Hypothalamus (tissue), 51 donors: ENCODE measurements at regions not wholly inside any gene's neighbourhood (a gene's known extent, or its start where the extent isn't known, plus 50 kb on each side); places are given as distances from the start of the nearest gene placed in this dataset.
"Not testable (repeated sequence)": the region's sequence is repeated elsewhere in the genome, so short reads cannot be mapped to it uniquely, and the experiment has no call there.

Source experiments
- DNase-seq, 51 donors: peaks; one replicate each; lab custom pipeline; 2025; lab: John Stamatoyannopoulos, UW

DNA sequence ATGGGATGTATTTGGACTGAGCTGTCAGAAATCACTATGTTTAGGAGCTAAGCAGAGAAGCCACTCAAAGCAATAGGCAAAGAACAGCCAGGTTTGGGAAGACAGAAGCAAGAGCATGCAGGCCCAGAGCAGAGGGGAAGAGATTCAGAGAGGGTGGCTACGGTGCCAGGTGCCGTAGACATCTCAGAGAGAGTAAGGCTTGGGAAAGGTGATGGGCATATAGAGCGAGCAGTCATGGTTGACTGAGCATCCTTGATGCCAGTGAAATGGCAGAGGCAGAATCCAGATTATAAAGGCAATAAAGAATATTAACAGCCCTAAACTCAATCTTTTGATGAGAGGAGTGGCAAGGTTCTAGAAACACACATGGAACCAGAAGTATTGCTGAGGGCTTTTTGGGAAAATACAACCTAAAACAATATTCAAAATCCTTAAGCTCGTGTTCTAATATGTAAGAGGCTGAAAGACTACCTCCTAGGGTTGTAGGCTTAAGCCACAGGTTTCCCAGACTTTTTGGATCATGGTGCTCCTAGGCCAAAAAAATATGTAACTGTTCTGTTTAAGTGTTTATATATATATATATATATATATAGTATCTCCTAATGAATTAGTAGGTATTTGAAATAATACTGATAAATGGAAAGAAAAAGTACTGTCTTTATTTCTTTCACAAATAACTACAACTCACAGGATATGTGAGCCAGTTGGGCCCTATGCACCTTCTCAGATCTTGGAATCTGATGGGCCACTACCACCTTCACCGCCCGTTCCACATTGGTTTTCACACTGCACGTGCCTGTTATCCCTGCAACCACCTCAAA is 113.3 kb downstream of the MYCN start:
- DNase-seq: no peak

DNA sequence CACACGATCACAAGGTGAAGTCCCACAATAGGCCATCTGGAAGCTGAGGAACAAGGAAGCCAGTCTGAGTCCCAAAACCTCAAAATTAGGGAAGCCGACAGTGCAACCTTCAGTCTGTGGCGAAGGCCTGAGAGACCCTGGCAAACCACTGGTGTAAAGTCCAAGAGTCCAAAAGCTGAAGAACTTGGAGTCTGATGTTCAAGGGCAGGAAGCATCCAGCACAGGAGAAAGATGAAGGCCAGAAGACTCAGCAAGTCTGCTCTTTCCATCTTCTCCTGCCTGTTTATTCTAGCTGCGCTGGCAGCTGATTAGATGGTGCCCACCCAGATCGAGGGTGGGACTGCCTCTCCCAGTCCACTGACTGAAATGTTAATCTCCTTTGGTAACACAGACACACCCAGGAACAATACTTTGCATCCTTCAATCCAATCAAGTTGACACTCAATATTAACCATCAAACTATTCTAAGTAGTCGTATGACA is 112.3 kb downstream of the MYCN start:
- not testable (repeated sequence) for DNase-seq

DNA sequence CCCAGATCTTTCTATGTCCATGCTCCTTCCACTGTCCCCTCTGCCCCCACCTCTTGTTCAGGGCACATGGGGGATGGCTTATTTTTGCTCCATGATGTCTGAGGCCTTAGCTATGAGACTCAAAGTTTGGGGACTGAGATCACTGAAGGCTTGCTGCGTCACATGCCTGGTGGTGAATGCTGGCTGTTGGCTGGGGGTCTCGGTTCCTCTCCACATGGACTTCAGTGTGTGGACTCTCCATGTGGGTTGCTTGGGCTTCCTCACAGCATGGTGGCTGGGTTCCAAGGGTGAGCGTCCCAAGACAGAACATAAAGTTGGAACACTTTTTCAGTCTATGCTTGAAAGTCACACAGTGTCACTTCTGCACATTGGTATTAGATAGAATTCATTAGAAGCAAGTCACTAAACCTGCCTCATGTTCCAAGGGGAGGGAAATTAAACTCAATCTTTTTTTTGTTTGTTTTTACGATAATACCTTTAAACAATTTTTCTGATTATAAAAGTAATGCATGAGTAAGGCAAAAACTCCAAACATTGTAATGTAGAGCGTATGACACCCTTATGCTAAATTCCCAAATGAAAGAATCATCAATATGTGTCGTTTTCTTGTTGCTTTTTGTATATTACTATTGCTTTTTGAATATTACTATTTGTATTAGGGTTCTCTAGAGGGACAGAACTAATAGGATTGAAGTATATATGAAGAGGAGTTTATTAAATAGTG is 111.7 kb downstream of the MYCN start:
- no peak for DNase-seq

DNA sequence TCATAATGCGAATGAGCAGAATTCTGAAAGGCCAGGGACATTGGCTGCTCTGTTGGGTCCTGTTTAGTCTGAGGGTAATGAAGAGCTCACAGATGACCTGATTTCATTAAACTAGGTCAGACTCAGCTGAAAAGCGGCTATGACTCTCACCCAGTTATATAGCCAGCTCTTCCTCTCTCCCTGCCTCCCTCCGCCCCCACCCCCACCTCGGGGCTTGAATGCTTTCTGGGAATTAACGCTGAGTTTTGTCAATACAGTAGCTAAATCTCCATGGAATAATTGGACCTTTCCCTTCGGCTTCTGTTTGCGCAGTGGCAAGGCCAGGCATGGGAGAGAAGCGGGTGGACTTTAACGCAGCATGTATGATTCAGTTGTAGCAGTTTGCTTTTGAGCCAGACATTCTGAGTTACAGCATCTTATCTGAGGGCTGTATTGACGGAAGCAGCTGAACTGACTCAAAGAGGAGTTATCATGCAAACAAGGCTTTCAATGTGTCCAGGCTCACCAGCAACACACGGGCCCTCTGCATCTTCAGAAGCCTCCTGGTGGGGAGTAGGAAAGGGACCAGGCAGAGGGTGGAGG is 110.6 kb downstream of the MYCN start:
- peak in 3 of 51 donors; percentile 8 to 14 (median 13) for DNase-seq

DNA sequence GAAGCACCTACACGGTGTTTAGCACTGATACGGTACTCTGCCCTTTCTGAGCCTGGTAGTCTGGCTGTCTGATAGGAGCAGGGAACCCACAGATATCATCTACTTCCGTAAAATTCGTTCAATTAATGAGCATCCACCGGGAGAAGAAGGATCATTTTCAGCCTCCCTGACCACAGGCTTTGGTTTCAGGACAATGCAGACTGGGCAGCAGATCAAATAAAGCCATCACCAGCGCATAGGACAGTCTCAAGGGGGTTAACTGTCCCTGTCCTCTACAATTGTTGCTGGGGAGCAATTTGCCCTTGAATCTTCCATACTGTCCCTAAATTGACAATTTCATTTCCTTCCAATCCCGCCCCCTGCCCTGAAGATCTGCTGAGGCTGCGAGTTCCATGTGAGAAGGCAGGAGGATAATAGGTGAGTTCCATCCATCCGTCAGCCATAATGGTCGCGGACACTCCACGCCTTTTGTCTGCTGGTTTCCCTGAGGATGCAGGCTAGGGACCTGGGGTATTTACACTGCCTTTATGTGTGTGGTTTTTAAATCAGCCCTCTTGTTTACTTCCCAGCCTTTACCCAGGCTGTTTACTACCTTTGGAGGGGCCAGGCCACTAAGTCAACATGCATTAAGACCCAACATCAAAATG is 110.0 kb downstream of the MYCN start:
- no peak for DNase-seq

DNA sequence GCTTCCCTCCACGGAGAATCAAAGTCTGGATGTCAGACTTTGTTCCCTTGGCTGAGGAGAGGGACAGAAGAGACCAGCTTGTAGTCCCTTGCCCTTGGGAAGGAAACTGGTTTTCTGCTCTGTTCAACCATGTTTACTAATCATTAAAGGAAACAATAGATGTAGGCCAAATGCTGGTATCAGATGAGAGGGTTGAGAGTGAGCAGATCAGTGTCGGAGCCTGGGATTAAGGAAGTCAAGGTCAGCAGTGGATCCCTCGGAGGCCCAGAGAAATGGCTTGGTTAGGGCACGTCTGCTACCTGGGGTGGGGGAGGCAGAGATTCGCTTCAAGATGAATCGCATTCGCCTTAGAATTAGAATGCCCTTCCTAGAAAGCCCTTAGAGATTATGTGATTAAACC is 109.1 kb downstream of the MYCN start:
- DNase-seq: no peak

DNA sequence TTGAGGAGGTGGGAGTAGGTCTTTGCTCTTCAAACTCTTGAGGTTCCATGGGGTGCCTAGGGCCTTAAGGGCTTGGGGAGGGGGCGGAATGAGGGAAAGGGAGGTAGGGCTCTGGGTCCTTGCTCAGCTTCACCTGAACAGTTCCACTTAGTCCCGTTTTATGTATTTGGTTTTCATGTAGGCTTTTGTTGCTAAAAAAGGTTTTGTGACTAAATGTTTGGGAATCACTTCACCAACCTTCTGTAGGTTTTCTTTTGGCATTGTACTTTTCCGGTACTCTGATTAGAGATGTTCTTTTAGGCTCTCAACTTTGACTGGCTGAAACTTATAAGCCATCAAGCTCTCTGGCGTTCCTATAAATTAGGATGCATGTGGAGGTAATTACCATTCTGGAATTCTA is 108.1 kb downstream of the MYCN start:
- no peak for DNase-seq

DNA sequence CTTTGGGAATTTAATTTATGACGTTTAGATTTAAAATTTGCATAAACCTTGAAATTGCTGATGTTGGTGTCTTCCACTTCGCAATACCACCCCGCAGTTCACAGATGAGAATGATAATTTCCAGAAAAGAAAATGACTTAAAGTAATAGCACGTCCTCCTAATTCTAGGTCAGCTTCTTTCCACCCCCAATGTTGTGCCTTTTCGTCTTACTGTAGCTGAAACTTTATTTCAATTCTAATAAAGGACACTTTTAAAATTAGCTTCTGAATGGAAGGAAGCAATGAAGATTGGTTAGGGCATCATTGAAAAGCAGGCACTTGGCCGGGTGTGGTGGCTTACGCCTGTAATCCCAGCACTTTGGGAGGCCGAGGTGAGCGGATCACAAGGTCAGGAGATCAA is 107.4 kb downstream of the MYCN start:
- no peak for DNase-seq

DNA sequence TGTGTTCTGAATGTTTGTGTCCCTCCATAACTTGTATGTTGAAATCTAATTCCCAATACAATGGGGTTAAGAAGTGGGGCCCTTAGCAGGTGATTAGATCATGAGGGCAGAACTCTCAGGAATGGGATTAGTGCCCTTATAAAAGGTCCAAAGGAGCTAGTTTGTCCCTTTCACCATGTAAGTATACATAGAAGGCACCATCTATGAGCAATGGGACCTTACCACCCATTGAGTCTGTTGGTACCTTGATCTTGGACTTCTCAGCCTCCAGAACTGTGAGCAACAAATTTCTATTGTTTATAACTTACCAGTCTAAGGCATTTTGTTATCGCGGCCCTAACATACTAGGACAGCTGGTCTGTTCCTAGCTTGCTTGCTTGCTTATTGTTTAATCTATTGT is 106.3 kb downstream of the MYCN start:
- DNase-seq: no peak

DNA sequence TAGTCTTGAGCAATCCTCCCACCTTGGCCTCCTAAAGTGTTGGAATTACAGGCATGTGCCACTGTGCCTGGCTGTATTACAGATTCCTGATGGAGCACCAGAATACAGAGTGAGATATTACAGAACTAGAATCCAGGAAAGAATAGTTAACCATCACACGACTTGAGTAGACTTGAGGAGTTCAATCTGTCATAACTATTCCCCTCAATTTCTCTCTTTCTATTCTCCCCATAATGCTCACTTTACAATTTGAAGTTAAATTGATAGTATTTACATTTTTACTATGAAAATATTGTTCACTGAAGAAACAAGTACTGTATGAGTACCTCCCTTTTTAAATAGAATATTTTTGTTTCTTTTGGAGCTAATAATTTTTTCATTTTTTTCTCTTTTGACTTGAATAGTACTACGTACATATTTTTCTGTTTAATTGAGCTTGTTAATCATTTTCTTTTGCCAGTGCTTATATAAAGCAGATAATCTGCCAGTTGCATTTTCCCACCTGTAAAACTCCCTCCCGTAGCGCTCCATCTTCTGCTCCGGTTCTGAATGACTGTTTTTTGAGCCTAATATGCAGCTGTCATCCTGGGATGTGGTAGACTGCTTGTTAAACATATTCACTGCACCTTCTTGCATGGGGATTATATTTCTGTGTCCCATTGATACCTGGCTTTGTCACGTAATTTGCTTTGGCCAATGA is 105.5 kb downstream of the MYCN start:
- no peak for DNase-seq

DNA sequence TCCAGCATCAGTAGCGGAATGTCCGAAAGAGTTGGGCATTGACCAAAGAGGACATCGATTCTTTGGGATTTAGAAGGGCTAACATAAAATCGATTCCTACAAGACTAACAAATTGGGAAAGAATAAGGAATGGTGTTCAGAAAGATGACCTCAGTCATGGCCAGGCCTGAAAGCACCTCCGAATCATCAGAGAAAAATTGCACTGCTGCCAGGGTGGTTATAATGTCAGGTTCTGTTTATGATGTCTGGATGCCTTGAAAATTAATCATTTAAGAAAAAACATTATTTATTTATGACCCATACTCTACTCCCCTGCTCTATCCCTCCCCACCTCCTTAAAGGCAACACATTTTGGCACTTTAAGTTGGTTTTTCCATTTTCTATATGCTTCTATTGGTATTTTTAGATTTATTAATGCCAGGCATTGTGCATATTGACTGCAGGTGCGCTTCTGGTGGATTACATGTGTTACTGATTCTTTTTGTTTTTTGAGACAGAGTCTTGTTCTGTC is 104.7 kb downstream of the MYCN start:
- DNase-seq: no peak

DNA sequence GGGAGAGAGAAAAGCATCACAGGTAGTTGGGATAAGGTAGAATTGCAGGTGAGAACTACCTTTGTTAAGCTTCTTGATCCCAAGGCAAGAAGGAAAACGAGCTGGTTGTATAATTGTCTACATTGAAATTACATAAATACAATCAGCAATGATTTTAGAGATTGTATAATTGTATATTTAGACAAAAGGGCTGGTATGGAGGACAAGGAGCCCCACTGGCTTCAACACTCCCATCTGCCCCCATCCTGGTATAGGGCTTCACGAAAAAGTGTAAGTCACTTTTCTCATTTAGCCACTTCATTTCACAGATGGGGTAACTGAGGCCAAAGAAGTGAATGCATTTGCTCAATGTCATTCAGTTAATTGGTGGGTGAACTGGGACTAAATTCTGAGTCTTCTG is 103.3 kb downstream of the MYCN start:
- DNase-seq: no peak

DNA sequence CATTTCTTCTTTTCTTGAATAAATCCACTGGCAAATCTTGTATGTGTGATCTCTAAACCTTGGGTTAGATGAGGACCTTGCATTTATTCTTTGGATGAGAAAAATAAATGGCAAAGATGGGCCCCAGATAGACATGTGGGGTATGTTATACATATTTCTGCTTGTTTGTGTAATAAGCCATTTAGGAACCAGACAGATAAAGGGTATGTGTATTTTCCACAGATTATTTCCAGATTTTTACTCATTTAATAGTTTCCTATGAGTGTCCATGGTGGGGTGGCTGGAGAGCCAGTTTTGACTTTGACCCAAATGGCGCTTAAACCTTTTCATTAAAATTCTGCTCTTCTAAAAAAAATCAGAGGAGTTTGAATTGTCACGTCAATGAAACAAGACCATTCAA is 102.8 kb downstream of the MYCN start:
- no peak for DNase-seq

DNA sequence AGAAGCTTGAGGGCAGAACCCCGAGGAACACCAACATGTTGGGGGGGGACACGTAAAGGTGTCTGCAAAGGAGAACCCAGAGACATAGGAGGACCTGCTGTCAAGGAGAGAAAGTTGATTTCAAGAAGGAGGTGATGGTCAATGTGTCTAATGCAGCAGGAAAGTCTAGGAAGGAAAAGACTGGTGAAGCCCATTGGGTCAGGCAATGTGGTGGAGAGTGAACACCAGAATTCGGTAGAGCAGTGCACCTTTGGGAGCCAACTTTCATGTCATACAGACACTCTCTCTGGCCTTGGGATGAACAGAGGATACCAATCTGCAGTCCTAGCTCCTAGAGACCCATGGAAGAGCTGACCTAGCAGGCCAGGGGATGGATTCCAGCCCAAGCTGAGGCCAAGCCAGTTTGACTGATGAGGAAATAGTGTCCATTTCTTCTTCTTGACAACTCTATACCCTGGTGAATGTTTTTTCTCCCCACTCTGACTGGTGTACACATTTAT is 101.9 kb downstream of the MYCN start:
- DNase-seq: no peak

DNA sequence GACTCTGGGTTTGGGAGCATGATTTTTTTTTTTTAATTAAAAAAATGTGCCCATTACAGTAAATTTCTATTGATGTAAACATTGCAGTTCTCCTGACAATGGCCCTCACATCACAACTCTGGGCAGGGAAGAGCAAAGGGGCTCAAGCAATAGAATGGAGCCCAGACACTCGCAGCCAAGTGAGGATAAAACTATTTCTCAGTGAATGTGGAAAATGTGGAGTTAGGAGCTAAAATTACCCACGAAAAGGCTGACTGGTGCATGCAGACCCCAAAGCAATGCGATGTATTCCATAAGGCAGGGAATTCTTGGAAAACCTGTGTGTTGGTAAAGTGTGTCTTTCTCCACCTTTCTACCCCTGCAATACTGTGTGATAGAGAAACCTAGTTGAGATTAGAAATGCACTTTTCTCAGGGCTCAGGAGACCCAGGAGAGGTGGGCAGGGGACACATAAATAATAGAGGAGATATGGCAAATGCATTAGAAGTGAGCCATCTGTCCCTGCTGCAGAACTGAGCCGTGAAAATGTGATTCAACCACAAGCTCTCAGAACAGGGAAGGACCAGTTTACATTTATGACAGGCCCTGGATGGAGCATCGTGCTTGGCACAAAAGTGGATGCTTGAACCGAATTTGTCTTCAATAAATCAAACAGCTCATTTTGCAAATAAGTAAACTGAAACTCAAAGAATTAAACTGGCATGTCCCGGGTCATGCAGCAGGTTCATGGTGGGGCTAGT is 100.1 kb downstream of the MYCN start:
- DNase-seq: no peak

DNA sequence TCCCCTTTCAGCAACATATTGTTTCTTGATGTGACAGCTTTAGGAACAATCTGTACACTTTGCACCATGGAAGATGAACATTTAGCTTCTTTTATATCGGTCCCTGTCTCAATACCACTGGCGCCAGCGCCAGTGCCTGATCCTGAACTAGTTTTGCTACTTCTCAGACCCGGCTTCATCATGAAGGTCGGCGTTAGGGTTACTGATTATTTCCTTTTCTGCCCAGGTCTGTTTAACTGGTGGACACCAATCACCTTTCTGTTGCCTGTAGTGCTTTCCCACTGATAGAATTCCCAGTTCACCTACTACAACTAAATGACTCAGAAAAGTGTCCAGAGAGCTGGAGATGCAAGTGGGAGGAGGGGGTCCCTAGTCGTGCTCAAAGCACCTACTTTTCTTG is 99.5 kb downstream of the MYCN start:
- no peak for DNase-seq

DNA sequence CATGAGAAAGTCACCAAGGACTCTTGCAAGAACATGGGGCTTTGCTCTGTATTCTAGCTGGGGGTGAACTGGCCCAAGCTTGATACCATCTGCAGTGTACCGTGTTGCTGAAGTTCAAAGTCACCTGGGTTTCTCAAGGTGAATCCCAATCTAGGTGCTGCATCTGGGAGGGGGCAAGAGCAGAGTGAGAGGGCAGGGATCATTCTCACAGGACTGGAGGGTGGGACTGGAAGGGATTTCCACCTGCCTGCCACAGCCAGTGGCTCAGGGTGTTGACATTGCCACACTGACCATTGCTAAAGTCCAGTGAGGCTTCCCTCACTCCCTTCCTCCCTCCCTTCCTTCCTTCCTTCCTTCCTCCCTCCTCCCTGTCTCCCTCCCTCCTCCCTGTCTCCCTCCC is 98.7 kb downstream of the MYCN start:
- DNase-seq: no peak

DNA sequence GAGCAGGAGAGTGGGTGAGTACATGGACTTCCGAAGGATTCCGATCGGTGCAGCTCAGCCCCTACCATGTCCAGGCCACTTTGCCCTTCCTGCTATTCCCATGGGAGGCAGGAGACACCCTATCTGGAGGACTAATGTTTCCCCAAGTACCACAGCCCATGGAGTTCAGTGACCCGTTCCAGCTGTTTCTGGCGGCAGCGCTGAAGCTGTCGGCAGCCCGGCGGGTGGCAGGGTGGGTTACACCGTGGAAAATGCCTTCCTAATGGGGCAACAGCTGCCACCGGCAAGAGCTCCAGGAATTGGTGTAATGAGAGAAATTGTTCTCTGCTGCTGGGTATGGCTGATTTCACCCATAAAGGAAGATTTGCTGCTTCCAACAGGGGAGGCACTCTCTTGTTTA is 98.3 kb downstream of the MYCN start:
- DNase-seq: peak in 1 of 51 donors; percentile 16

DNA sequence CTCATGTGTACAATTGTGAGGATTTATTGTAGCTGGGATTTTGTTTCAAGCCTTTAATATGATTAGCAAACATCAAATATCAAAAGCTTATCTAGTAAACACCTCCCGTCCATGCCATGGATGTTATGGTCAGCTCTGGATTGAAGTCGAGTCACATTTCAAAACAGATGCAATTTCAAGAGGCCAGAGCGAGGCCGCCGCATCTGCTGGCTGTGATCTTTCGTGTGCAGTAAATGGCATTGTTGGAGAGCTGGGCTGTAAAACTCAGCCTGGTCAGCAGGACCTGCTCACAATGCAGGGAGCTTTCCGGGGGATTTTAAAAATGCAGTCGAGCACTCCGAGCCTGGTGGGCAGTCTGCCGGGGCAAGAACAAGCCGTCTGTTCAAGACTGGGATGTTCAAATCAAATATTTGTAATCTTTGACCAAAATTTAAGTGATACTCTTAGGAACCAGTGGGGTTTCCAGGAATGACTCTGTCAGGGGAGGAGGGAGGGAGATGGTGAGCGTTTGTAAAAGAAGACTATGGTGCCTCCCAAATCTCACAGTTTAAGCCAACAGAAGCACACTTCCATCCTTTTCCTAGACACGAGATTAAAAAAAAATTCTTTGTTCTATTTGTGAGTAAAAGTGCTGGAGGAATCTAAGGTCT is 97.6 kb downstream of the MYCN start:
- peak in 8 of 51 donors; percentile 17 to 37 (median 25) for DNase-seq
